ENCODE measurements at regions not wholly inside any gene's neighbourhood (a gene's known extent, or its start where the extent isn't known, plus 50 kb on each side); places are given as distances from the start of the nearest gene placed in this dataset.

DNA sequence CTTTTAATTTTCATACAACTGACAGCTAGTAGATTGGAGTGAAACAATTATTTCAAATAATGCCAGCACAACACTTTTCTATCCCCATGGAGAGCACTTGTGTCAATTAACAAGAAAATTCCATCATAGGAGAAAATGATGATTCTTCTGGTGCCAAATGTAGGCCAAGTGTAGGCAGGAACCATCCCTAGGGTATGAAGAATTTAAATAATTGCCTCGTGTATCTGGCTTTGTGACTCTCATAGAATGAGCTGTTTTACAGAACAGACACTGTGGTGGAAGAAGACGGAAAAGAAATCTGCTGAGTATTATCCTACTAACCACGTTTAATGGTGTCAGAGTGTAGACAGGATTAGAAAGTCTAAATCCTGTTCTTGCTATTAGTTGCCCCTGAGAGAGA lies 1542.2 kb downstream of the LRRC4C start:
- TF ChIP-seq CTCF (IDR thresholded peaks at IDR 0.05; ENCODE audit: low read length) (no peak), EZH2 (IDR thresholded peaks at IDR 0.05; ENCODE audit: borderline replicate concordance, low read length) (no peak)
